ENCODE measurements at regions not wholly inside any gene's neighbourhood (a gene's known extent, or its start where the extent isn't known, plus 50 kb on each side); places are given as distances from the start of the nearest gene placed in this dataset.

DNA sequence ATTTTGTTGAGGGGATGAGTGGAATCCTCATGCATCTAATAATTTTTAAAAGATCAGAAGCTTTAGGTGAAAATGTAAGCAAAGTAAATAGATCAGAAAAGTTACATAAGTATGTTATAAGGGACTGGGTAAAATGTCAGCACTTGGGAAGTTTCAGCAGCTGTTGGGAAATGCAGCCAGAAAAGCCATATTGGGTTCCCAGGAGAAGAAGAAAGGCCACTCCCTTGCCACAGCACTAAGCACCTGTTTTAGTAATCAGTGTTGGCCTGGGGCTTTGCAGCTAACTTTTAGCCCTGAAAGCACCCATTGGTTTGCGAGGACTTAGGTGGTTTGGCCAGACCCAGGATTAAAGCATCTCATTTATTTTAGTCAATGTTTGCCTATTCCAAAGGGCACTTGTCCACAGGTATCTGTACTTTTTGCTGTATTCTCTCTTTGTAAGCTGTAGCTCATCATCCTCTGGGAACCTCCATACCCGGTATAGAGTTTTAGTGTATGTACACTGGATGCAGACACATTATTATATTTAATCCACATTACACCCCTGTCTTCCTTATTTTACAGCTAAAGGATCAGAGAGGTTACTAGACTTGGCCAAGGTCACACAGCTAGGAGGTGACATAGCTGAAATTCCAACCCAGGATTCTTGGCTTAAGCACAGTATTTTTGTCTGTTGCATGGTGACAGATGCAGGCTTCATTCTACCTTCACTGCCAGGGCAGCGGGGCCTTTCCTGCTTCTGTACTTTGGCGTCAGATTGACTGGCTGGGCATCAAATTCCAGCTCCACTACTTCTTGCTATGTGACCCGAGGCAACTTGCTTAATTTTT is 127.7 kb upstream of the SESN3 start:
- DNase-seq, result no peak

DNA sequence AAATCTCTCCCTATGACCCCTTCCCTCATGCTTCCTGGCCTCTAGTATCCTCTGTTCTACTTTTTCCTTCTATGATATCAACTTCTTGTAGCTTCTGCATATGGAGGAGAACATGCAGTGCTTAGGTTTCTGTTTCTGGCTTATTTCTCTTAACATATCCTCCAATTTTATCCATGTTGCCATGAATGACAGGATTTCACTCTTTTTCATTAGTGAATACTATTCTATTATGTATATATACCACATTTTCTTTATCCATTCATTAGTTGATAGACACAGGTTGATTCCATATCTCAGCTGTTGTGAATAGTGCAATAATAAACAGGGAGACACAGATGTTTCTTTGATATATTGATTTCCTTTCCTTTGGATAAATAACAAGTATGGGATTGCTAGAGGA is 123.3 kb upstream of the SESN3 start:
- no peak for DNase-seq

DNA sequence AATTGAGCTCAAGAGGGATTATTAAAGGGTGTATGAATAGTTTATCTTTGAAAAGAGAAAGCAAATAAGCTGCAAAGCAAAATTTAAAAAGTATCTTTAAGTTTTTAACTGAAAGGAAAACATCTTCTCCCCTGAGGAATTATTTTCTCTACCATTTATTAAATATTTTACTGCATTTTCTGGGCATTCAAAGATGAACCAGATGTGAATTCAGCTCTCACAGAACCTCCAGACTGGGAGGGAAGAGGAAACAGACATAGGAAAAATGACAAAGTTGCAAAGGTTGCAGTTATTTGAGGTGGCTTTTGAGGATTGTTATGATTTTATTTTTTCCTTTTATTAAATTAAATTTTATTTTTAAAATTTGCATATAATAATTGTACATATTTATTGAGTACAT is 122.7 kb upstream of the SESN3 start:
- no peak for DNase-seq

DNA sequence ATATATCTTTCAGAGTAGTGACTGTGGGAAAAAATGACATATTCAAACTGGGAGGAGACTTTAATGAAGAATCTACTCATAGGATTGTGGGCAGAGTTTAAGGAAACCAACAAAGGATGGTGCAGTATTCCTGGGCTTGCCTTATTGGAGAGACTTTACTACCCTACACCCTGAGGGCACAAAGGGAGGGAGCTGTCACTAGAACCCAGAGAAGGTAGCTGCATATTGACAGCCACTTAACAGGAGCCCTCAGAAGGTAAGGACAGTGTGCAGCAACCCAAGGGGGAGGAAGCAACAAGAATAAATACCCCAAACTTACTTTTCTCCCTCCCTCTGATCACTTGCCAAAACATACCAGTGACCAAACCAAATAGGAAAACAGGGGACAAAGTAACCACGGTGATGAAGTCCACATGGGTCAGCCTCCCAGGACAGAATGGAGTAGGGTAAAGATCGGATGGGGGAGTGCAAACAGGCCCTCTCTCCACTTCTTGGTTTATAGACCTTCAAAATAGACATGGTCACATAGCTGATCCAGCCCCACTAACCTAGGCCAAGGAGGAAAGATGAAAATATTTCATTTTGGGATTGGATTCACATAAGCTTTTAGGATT is 121.8 kb upstream of the SESN3 start:
- DNase-seq, result no peak

DNA sequence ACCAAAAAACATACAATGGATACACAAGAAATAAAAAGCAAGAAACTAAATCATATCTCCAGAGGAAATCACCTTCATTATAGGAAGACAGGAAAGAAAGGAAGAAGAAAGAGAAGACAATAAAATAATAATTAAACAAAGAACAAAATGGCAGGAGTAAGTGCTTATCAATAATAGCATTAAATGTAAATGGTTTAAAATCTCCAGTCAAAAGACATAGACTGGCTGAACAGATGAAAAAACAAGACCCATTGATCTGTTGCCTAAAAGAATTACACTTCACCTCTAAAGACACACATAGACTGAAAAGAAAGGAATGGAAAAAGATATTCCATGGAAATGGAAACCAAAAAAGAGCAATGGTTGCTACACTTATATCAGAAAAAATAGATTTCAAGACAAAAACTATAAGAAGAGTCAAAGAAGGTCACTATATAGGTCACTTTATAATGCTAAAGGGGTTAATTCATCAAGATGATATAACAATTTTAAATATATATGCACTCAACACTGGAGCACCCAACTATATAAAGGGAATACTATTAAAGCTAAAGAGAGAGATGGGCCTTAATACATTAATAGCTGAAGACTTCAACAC is 118.4 kb upstream of the SESN3 start:
- DNase-seq, result no peak

DNA sequence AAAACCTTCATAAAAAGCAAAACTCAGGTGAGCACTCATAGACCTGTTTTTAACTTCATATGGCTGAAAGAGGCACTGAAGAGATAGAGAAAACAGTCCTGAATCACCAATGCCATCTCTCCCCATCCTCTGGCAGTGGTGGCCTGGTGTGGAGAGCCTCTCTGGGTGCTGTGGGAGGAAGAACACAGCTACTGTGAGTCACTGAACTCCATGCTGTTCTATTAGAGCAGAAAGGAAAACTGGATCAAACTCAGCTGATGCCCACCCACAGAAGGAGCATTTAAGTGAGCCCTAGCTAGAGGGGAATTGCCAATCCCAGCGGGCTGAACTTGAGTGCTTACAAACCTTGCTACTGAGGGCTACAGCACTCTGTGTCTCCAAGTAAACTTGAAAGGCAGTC is 115.3 kb upstream of the SESN3 start:
- DNase-seq, result no peak

DNA sequence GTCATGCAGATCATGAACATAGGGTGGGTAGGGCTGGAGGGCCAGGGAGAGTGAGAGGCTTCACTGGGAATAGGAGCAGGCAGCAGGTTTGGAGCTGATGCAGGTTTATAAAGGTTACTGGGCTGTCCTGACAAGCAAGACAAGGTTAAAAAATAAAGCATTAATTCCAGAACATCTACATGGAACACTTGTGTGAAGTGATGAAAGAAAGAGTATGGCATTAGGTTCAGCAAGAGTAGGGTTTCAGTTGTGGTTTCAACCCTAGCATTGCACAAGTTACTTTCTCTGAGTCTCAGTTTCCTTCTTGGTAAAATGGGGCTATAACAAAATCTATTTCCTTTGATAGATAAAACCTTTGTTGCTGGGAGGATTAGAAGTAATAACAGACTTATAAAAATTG is 114.6 kb upstream of the SESN3 start:
- DNase-seq, result no peak

DNA sequence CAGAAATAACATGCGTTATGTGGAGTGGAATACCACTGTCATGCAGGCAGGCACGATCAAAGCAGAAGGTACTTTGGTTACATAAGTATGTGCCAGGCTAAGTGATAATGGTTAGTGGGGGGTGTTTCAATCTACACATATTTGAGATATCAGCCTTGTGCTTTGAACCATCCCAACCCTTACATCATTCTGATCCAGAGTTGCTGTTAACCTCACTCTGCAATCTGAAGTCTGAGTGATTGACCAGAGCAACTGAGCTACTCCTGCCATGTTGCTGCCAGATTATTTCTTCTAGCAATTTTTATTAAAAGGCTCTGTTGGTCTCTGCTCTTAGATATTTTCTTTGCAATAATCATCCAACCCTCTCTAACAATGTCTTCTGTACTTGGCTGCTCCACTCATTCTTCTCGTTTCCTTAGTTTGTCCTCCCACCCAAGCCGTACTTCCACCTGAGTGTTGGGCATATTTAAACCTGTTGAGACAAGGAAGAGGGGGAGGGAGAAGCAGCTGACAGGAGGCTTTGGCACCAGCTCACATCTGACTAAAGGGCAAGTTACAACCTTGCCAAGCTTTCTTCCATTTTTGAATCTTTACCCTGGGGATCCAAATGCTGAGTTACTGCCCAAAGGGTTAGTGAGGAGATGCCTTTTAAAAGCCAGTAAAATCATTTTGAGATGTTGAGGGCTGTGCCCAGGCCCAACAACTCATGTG is 114.1 kb upstream of the SESN3 start:
- no peak for DNase-seq

DNA sequence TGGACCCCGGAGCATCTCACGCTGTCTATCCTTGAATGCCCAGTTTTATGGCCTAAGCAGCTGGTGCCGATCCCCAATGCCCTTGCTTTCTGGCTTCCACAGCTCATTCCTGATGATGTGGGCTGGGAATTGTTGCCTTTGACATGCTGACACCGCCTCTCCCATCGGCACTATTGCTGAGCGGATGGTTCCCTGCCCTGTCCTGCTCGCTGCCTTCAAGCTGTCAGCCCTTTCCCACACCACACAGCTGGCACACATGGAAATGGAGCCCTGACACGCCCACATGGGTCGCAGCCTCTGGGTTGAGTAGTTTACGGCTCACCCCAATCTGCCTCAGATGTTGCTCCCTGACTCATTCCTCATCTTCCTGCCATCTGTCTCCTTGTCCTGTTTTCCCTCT is 110.2 kb upstream of the SESN3 start:
- DNase-seq, result no peak

DNA sequence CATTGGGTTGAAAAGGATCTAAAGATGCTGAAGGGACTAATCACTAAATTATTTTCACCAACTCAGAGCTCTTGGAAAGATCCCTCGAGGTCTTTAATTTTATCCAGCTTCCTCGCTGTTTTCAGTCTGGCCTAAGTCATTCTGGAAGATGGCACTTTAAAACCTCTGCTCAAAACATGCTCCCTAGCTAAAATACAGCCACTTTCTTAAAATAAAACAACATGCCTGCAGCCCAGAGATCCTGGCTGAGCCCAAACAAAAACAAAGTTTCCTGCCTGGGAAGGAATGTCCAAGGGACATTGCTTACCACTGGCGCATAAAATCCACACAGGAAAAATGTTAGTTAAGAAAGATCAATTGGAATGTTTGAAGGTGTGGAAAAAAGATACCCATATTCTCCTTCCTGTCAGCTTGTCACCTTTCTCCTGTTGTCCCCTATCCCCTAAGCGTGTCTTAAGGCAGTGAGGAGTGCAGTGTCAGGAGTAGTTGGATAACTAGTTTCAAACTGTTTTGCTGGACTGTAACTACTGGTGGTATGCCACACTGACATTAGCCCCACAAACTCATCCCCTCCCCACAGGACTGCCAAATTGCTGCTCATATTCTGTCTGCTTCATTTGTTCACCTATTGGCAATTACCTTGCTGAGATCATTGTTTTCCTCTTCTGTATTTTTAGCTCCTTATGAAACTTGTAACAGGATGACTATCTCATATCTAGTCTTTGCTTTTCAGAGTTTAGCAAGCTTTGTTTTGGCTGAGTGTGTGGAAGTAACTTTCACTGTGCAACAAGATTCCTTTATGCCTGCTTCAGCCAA is 108.3 kb upstream of the SESN3 start:
- DNase-seq, result no peak

DNA sequence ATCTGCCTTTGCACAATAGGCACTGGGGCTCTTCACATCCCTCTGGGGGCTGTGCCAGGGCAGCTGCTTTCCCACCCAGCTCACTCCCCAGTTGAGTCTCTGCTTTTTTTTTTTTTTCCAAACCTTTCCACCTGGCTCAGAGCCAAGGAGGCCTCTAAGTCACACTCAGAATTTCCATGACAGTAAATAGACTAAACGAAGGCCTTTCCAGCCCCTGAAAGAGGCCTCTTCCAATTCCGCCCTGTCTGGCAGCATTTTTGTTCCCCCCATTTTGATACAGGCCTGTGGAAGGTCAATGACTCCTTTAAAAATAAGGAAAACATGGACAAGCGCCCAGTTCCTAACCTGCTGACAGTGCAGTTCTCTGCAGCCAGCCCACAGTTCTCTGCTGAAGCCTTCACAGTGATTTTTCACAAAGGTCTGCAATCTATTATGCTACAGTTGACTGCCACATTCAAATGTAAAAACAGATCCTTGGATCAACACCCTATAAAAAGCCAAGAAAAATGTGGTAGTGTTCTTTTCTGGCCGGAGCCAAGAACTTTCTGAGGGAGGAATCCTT is 107.5 kb upstream of the SESN3 start:
- DNase-seq, result peak in 39 of 56 donors; percentile 6 to 66 (median 31)

DNA sequence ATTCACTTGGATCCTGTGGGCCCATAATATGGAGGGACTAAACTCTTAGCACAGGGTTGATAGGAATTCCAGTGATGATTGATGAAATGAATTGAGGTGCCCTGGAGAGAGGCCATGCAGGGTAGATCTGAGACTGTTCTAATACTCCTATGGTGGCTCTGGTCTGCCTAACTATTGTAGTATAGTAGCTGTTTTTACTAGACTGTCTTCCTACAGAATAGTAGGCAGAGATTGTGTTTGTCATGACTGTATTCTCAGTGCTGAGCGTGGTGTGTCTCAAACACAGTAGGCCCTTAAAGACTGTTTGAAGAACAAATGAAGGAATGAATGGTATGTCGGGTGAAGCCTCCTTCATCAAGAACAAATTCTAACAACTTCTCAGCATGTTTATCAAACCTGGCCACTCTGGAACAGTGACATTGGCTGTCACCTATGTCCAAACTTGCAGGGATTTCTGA is 107.0 kb upstream of the SESN3 start:
- DNase-seq, result no peak

DNA sequence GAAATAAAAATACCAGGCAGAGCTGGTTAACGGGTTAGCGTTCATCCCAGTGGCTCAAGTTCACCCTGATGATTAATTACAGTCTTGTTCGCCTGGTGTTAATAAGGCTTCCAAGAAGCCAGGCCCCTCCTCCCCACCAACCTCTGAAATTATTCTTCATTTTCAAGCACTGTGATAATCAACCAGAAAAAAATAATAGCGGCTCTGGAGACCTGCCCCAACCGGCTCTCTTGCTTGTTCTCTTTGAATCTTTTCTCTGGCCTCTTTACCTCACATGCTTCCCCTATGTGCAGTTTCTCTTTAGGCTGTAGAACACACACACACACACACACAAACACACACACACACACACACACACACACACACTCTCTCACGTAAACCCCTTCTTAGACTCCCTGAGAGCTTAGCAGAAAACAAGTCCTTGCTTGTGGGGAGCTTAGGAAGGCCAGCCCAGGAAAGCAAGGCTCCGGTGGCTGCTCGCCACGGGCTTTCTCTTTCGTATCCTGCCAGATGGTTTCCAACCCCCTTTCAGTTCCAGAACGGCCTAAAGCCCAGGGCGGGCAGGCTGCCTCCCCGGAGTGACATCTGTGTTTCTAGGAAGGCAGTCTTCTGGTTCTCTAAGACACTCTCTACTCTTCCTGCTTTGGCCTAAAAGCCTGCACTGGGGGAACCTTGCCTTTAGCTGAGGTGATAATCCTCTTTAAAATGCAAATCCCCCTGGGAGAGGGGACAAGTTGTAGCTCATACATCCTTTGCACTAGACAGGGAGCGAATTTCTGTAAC is 106.4 kb upstream of the SESN3 start:
- DNase-seq, result peak in 50 of 56 donors; percentile 11 to 77 (median 48)

DNA sequence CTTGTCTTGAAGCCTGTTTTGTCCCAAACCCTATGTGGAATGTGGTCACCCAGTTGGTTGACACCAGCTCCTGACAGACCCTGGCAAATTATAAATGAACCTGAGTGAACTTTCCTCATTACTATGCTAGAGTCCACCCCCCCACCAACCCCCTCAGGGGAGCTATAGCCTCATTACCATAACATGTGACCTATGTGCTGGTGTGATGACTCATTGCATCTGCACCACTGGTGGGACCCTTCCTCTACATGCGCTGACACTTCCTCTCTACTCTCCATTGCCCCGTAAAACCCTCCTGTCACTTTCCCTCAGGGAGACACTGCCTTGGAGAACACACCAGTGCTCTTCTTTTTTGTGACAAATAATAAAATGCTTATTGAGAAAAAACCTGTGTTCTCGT is 105.0 kb upstream of the SESN3 start:
- no peak for DNase-seq

DNA sequence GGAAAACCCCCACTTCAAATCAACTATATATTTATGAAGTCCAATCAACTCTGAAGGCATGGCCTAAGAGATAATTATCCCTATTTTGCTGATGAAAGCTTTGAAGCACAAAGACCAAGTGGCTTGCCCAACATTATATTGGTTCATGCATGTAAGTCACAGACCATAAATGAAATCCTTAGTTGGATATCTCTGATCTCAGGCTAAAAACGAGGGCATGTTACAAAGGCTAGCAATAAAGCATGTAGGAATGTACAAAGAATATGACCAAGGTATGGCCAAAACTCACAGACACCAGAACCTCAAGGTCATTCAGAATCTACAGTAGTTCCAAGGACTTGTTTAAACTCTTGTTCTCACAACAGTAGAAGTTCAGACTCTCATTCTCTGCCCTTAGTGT is 100.2 kb upstream of the SESN3 start:
- no peak for DNase-seq

DNA sequence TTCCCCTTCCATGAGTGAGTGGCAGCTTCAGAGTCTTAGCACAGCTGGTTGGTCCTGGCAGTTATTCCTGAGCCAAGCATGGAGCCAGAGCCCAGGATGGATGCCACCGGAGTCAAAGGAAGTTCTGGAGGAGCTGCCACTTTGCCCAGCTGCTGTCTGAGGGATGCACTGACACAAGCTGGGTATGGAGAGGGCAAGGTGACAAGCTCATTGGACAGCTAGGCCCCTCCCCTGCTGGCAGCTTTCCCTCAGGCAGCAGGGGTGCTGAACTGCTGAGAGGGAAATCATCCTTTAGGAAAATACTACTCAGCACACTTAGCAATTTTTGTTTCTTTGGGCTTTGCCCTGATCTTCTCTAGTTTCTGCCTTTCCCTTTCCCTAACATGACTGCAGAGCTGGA is 99.3 kb upstream of the SESN3 start:
- DNase-seq, result no peak

DNA sequence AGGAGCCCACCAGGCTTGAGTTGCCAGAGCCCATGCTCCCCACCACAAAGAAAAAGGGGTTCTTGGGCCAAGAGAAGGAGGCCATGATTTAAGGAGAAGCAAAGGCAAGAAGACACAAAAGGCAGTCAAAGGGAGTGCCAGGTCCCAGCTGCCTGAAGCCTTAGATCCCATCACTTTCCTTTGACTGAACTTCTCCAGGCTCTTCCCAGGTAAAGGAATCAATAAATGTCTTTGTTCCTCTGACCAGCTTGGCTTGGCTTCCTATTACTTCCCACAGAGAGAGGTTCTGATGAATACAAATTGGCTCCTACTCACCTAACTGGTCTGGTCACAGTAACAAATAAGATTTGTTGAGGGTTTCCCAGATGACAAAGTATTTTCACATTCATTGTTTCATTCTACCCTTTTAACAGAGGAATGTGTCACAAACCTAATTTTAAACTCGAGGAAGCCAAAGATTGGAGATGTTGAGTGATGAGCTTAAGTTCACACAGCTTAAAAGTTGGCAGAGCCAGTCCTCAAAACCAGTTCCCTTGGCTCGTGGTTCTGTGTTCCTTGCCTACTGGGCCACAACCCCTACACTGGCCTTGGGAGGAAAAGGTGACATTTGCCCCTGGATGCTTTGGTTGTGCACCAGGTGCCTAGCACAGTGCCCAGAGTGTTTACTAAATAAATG is 96.4 kb upstream of the SESN3 start:
- no peak for DNase-seq

DNA sequence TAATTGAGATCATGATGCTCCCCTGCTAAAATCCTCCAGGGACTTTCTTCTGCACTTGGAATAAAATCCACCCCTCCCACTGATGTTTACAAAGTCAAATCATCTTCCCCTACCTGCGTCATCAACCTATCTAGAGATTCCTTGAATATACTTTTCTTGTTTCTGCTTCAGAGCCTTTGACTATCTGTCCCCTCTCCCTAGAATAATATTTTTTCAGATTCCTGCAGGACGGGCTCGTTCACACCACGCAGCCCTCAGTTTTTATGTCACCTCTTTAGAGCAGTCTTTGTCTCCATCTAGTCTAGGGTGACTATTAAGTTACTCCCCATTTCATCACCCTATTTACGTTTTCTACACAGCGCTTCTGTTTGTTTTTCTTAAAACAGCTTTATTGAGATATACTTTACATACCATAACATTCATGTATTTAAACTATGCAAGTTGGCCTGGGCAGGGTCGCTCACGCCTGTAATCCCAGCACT is 94.8 kb upstream of the SESN3 start:
- no peak for DNase-seq

DNA sequence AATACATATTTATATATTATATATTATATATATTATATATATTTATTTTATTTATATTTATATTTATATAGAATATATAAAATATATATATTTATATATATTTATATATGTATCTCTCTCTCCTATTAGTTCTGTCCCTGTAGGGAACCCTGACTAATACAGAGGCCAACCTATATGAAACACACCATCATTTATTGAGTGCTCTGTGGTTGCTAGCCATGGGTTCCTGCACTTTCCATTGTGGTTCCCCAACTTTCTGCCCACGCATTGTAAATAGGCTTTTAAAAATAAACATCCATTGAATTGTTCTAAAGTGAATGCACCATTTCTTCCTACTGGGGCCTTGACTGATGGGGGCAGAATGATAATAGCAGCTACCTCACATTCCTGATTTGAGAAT is 93.8 kb upstream of the SESN3 start:
- no peak for DNase-seq

Measured in amygdala (tissue), 56 donors.